HFFc6 (cell line): ENCODE measurements at regions not wholly inside any gene's neighbourhood (a gene's known extent, or its start where the extent isn't known, plus 50 kb on each side); places are given as distances from the start of the nearest gene placed in this dataset.

ENCODE experiments used
- DNase-seq: peaks from one replicate; pipeline ENCODE4 v3.0.0-alpha.2; 2018
- H3K27ac Mint-ChIP-seq: 2 replicates; pipeline ENCODE4 v1.8.0; 2020; ENCODE audit warnings: mild to moderate bottlenecking, mixed read lengths
- H3K27me3 Mint-ChIP-seq: 2 replicates; pipeline ENCODE4 v1.8.0; 2021; ENCODE audit warnings: mild to moderate bottlenecking, moderate library complexity, mixed read lengths; ENCODE audit not compliant: insufficient read depth
- H3K36me3 Mint-ChIP-seq: 2 replicates; pipeline ENCODE4 v1.8.0; 2021; ENCODE audit warnings: low read depth, mixed read lengths
- H3K4me1 Mint-ChIP-seq: 2 replicates; pipeline ENCODE4 v1.8.0; 2020; ENCODE audit warnings: low read depth, mixed read lengths
- H3K4me3 Mint-ChIP-seq: 2 replicates; pipeline ENCODE4 v1.8.0; 2020; ENCODE audit warnings: mild to moderate bottlenecking, moderate library complexity, mixed read lengths
- H3K9me3 Mint-ChIP-seq: 2 replicates; pipeline ENCODE4 v1.8.0; 2020; ENCODE audit warnings: mild to moderate bottlenecking, mixed read lengths
- TF ChIP-seq, protein P1 (sequence below): fragments of 200-600 bp; sonication (generic); IDR thresholded peaks from 2 replicates; pipeline ENCODE4 v1.5.0; 2021; ENCODE audit warnings: antibody characterized with exemption, mild to moderate bottlenecking

DNA sequence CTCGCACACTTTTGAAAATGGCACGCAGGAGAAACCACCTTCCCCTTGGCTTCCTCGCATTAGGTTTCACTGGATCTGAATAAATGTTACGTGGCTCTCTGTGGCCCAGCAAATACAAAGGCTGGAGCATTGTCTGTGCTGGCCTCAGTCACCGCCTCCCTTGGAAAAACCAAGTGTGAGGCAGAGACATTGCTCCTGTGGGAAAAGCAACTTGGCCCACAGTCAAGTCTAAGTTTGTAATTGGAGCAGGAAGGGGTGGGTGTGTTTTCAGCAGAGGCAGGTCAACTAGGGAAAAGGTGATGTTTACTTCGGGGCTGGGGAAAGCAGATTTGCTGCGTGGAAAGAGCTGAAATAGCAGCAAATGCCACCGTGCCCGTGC, 101.6 kb downstream of the IRS2 start:
- no peaks in the 10 kb centered on the region for H3K36me3 Mint-ChIP-seq
- H3K27ac Mint-ChIP-seq: no peak overlapping the region
- H3K27me3 Mint-ChIP-seq: peaks cover 39% of the 10 kb centered on the region
- no peak for DNase-seq
- H3K4me3 Mint-ChIP-seq: no peak overlapping the region
- TF ChIP-seq, protein P1, sequence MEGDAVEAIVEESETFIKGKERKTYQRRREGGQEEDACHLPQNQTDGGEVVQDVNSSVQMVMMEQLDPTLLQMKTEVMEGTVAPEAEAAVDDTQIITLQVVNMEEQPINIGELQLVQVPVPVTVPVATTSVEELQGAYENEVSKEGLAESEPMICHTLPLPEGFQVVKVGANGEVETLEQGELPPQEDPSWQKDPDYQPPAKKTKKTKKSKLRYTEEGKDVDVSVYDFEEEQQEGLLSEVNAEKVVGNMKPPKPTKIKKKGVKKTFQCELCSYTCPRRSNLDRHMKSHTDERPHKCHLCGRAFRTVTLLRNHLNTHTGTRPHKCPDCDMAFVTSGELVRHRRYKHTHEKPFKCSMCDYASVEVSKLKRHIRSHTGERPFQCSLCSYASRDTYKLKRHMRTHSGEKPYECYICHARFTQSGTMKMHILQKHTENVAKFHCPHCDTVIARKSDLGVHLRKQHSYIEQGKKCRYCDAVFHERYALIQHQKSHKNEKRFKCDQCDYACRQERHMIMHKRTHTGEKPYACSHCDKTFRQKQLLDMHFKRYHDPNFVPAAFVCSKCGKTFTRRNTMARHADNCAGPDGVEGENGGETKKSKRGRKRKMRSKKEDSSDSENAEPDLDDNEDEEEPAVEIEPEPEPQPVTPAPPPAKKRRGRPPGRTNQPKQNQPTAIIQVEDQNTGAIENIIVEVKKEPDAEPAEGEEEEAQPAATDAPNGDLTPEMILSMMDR: no peak
- H3K4me1 Mint-ChIP-seq: no peaks in the 10 kb centered on the region
- H3K9me3 Mint-ChIP-seq: no peaks in the 10 kb centered on the region

DNA sequence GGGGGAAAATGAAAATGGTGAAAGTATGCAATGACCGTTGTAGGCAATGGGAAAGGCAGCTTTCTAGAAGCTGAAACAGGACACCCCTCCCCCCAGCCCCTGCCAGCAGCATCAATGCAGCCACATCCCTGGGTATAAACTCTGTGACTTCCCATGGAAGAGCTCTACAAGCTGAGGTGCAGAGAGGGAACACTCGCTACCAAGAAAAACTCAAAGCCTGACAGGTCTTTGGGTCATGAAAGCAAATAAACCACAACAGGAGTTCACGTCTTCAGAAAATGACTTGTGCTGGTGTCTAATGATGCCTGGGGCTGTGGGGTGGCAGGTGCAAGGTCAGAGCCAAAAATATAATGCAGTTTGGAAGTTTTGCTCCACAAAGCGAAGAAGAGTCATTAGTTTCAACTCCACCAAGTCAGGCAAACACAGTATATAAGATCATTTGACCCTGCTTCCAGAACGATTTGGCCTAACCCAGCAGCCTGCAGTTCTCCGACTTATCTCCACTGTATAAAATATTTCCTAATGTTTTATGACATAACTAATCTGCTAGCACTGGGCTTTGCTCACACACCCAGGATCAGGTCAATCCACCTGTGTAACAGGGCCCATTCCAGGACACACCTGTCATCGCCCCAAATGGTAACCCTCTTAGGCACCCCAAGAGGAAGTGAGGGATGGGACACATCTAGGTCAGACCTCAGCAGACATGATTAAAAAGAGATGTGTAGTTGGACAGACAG, 102.1 kb downstream of the IRS2 start:
- Mint-ChIP-seq H3K27ac (no peak overlapping the region), H3K9me3 (no peaks in the 10 kb centered on the region), H3K36me3 (no peaks in the 10 kb centered on the region), H3K4me1 (no peaks in the 10 kb centered on the region), H3K27me3 (peaks cover 34% of the 10 kb centered on the region), H3K4me3 (no peak overlapping the region)
- TF ChIP-seq, protein P1: no peak
- DNase-seq: no peak

DNA sequence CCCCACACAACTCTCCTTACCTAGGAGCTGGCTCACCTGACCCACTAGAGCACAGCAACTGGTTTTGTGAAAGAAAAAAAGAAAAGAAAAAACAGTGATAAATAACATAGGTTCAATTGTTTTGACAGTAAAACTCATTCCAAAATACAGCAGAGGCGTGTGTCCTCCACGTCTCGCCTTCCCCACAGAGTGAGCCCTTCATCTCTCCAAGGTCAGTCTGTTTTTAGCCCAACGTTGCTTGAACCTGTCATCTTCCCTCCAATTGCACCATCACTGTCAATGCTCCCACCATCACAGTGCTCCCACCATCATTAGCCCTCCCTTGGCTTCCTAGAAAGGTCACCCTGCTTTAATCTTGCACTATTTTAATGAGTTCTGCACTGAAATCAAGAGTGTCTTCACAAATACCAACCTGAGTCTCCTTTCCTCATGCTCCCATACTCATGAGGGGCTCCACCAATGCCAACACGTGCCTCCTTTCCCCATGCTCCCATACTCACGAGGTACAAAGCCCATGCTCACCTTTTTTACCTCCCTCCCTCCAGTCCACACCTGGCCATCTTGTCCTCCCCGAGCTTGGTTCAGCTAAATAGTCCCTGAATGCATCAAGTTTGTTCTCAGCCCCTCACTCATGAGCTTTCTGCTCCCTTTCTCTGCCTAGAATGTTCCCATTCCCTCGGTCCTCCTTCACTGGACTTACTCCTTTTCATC, 103.7 kb downstream of the IRS2 start:
- Mint-ChIP-seq H3K27ac (no peak overlapping the region), H3K4me3 (no peak overlapping the region), H3K9me3 (no peaks in the 10 kb centered on the region), H3K36me3 (no peaks in the 10 kb centered on the region), H3K4me1 (no peaks in the 10 kb centered on the region), H3K27me3 (peaks cover 35% of the 10 kb centered on the region)
- DNase-seq: no peak
- TF ChIP-seq, protein P1: no peak

DNA sequence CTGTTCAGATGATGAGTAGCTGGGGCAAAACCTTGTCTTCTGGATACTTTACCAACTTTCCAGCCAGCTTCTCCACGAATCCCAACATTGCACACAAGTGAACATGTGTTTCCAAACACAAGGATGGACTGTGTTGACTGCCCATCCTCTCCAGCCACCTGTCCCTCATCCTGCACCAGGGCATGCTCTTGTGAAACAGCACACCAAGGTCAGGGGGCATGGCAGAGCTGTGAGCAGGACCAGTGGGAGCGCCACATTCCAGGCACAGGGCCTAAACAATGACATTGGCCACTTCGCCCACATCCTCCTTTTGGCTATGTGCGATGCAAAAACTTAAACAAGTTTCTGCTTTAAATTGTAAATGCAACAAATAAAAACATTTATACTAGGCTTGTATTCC, 105.5 kb downstream of the IRS2 start:
- no peak for DNase-seq
- peaks cover 36% of the 10 kb centered on the region for H3K27me3 Mint-ChIP-seq
- H3K27ac Mint-ChIP-seq: no peak overlapping the region
- no peaks in the 10 kb centered on the region for H3K9me3 Mint-ChIP-seq
- no peaks in the 10 kb centered on the region for H3K36me3 Mint-ChIP-seq
- no peak overlapping the region for H3K4me3 Mint-ChIP-seq
- H3K4me1 Mint-ChIP-seq: no peaks in the 10 kb centered on the region
- TF ChIP-seq, protein P1: no peak

DNA sequence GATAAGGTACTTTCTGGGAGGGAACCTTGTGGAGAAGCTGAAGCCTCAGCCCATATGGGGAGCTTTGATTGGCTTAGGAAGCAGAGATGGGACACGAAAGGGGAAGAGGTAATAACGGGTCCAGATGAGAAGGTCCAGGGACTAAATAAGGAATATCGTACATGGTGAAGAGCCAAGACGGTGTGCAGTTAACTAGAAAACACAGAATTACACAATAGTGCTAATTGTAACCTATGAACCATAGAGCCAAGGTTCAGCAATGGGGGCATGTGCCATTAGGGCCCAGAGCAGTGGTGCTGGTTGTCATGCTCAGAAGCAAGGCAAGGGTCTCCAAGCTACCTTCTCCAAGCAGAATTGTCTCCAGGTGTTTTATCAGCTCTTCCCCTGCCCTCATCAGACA, 106.1 kb downstream of the IRS2 start:
- no peaks in the 10 kb centered on the region for H3K4me1 Mint-ChIP-seq
- H3K36me3 Mint-ChIP-seq: no peaks in the 10 kb centered on the region
- peaks cover 39% of the 10 kb centered on the region for H3K27me3 Mint-ChIP-seq
- H3K4me3 Mint-ChIP-seq: no peak overlapping the region
- H3K27ac Mint-ChIP-seq: no peak overlapping the region
- no peak for DNase-seq
- TF ChIP-seq, protein P1: no peak
- H3K9me3 Mint-ChIP-seq: no peaks in the 10 kb centered on the region
